DMS153 (cell line): ENCODE measurements at regions not wholly inside any gene's neighbourhood (a gene's known extent, or its start where the extent isn't known, plus 50 kb on each side); places are given as distances from the start of the nearest gene placed in this dataset.
"Not testable (repeated sequence)": the region's sequence is repeated elsewhere in the genome, so short reads cannot be mapped to it uniquely, and the experiment has no call there.

Source experiments
- DNase-seq: peaks from one replicate; lab custom pipeline; 2025; lab: John Stamatoyannopoulos, UW

DNA sequence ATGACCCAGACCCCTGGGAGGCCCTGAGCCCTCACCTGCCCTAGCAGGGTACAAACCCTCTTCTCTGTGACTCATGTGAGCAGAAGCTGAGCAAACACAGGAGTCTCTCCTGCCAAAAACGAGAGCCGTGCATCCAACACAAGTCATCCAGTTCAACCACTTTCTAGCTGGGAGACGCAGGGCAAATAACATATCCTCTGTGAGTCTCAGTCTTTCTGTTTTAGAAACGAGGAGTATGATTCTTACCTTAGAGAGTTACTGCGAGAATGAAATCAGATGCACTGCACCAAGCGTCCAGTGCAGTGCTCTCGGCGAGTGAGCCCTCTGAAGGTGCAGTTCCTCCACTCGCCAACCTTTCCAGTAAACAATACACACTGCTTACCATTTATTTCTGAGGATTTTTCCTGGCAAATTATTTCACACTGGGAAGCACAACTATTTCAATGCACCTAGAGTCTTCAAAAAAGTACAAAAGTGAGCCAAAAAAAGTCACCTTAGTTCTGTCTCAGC lies 331.8 kb upstream of the MYT1L start:
- DNase-seq = peak; percentile 73

DNA sequence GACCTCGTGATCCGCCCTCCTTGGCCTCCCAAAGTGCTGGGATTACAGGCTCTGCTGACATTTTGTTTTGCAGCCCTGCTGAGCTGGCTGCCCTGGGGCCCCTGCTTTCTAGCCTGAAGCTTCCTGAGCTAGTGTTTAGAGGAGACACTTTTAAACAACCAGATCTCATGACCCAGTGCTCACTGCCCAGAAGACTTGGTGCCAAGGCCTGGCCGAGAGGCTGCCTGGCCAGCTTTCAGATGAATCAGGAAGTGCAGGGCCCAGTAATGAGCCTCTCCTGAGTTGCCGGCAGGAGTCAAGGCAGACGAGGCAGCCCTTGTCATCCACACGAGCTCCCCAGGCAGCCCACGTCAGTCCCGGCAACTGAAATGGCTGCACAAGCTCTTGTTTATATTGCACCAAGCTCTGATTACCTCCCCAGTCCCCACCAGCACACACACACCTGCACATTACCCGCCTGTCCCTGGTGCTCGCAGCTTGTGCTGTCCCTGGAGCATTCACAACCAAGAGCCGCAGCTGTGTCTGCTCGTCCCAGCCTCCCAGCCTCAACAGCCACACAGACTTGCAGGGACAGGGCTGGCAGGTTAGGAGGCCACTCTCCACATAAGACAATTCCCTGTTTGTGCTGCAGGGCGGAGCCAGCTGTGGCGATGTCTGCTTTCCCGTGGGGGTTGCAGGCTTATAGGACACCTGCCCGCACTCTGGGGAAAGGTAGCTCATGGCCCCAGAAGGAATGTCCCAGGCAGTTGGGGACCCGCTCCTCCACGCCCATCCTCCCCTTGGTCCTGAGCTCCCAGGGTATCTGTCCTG lies 331.2 kb upstream of the MYT1L start:
- peak; percentile 83 for DNase-seq

DNA sequence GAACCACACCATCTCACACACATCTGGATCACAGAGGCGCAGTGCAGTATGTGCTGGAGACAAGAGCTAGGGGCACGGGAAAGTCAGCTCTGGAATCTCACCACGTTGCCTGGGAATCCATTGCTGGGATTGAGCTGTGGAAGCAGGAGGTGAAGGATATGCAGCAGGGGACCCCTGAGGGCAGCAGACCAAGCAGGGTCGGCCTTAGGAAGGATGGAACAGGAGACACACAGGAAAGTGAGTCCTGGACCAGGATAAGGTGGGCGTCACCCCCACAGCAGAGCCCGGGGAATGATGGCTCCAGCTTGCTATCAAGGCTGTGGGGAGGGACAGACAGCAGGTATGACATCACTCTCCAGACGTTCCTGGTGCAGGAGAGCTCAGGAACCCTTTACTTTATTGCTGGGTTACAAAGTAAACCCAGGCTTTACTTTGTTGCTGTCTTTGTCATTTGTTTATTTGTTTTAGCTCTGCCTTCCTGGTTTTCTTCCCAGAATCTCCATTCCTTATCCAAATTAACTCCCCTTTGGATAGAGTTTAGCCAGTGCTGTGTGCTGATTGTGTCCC lies 329.8 kb upstream of the MYT1L start:
- DNase-seq = peak; percentile 62

DNA sequence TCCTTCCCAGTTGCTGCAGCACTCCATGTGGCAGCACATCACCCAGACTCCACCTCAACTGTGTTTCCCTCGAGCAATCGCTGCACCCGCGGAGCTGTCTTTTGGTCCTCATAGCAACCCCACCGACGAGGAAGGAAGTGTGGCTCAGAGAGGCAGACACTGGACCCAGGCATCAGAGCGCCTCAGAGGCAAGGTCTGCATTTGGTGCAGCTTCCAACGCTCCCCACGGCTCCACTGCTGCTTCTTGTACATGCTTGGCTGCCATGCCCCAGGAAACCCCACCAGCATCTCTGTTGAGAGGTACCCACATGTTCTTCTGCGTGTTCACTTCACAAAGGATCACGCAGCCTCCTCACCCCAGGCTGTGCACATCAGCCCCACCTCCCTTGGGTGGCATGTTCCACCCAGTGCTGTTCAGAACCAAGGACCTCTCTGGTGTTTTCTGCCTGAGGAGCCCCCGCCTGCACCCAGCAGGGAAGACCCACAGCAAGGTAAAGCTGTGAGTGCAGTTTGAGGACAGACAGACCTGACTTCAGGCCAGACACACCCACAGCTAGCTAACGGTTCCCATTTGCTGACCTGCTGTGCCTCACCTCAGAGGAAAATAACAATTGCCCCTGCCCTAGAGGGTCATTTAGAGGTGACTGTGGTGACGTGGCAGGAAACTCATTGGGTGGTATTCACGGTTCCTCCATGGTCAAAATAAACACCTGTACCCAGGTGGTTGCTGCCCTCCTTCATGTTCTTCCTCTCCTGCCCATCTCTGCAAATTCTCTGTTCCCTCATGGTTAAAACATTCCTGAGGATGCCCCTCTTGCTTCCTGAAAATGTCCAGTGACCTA lies 326.3 kb upstream of the MYT1L start:
- DNase-seq = no peak

DNA sequence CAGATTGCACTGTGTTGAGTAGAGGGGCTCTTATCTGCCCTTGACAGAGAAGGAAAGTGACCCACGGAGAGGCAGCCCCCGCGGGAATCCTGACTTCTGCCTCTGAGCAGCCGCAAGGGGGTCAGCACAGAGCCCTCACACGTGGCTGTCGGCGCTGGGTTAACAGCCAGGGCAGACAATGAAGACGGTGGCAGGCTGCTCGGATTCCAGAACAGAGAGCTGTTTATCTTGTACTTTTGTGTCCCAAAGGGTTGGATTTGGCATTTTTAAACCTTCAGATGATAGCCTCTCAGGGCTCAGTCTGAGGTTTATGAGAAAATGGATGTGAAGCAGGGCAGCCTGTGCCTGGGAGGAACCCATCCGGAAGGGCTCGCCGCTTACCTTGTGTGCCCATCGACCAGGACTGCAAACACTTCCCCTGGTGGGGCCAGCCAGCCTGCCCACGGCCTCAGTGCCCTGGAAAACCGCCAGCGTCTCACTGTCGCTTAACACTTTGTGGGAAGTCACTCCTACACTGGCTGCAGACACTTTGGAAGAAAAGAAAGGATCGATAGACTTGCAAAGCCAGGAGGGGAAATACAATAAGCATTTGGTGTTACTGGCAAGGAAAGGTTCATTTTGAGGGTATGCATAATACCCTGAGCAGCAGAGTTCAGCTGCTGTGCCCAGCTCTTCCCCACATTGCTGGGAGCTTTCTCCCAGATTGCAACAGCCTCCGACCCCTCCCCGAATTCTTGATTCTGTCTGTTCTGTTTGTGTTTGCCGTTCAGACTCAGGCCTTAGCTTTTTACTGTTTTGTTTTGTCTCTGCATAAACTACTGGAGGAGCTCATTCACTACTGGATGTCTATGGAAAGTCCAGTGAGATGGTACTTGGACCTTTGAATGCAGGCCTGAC lies 325.3 kb upstream of the MYT1L start:
- DNase-seq = no peak

DNA sequence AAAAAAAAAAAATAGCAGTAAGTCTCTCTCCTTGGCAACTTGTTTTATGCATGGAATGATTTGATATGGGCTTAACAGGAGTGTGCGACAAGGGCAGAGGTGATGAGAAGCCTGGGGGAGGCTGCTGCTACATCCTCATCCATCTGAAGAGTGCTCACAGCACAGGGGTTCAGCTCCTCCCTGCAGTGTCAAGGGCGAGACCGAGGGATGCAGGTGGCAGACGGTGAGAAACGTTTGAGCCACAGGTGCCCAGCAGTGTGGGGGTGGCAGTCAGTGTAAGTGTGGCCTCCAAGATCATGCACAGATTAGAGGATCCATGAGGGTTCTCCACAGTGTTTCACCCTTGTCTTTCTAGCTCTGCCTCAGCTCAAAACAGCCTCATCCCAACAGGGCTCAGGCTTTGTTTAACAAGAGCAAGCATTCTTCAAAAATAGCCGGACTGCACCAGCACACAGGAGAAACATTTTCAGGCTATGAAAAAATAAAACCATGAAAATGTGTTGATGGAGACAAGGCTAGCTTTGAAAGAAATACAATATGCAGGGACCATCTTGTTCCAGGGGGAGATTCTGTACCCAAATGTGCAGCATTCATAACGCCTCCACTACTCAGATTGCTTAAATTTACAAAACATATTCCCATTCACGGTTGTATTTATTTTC lies 324.5 kb upstream of the MYT1L start:
- no peak for DNase-seq

DNA sequence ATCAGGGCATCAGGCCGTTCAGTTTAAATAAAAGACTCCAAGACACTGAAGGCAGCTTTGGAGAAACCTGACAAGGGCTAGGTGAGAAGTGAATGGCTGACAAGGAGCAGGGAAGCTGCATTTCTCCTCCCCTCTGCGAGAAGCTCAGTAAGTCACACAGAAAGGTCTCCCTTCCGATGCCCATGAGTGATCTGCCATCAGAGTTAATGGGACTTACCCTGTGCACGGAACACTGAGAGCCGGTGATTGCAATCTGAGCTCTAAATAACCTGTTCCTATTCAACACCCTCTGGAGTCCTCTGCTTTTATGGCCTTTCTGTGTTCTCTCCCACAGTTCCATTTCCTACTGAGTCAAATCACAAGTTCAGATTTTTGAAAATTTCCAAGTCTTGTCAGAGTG lies 322.2 kb upstream of the MYT1L start:
- no peak for DNase-seq

DNA sequence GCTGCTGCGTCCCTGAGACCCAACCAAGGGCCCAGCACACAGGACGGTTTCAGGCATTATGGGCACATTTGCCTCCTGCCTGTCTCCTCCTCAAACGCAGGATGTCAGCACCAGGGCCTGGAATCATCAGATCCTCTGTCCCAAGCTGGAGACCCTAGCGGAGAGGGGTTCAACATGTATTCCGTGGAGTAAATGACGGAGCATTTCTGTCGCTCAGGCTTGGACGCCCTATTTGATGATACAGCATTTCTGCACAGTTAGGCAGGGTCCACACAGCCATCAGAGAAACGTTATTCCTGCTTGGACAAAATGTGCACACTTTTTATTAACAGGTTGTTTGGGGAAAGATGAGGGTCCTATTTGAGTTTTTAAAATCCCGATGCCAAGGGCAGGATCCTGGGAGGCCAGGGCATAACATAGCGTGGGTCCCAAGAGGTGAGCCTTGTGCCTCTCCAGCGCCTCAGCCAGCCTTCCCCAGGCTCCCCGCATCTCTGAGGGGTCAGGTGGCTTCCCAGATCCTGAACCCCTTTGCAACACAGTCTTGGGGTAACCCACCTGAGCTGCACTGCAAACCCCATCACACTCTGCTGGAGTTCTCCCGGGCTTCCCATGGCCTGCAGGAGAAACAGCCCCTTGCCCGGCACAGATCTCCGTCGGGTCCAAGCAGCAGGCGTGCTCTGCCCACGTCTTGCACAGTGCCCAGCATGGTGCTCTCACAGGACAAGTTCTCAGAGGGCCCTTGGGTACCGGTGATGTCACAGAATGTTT lies 319.7 kb upstream of the MYT1L start:
- no peak for DNase-seq

DNA sequence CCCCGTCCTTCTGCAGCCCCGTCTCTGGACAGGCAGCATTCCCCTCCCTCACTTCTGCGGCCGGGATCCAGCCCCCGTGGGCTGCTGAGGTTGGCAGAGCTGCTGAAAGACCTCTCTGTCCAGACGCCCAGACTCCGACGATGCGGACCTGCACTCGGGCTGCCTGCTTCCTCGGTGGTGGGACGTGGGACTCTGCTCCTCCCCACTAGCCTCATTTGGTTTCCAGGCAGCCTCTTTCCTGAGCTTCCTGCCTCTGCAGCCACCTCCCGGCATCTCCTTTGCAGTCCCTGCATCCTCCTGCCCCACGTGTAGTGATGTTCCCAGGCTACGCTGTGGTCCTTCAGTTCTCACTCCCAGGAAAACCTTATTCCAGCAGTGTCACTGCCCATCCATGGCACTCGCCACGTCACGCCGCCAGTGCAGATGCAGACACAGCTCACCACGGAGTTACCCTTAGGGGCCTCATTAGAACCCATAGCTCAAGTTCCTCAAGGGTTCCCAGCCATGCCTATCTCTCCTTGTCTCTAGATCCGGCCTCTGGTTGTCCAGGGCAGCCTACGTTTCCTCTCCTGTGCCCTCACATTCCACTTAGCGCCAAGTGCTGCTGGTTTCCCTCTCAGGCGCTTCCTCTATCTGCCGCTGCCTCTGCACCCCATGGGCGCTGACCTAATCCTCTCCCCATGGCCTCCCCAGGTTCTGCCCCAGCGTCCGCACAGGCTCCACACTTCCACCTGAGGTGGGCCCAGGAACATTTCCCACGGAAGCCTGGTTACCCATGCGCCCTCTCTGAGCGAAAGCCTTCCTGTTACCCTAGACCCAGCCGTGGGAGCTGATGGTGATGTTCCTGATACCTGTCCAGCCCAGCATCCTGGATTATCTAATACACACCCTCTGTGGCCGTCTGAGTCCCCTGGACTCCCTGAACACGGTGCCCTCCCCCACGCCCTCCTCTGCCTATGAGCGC lies 318.3 kb upstream of the MYT1L start:
- DNase-seq = no peak

DNA sequence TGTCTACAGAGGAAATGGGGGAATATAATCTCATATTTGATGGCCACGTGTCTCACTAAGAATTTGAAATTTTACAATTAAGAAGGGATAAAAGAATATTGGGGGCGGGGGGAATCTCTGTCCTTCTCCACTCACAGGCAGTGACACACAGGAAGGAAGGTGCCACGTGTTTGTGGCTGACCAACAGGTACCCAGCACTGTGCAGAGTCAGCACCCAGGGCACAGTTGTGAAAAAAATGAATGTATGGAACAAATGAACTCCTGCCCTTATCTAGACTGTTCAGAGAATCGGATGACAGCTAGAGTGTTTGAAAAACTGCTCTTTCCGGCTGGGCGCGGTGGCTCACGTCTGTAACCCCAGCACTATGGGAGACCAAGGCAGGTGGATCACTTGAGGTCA lies 317.0 kb upstream of the MYT1L start:
- no peak for DNase-seq

DNA sequence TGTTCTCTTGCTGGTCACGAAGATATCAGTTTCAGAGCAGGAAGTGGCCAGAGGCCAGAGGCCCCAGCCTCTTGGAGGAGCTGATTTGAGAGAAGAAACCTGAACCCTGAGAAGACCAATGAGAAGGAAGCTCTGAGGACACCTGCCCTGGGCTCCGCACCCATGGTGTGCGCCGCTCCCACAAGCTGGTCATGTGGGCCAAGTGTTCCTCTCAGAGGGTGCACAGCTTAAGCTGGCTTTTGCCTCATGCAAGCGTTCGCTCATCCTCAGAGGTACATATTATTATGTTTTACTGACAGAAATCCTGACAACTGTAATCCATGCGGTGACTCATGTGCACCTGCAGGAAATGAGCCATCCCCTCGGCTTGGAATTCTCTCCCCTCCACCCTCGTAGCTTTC lies 316.1 kb upstream of the MYT1L start:
- DNase-seq = no peak

DNA sequence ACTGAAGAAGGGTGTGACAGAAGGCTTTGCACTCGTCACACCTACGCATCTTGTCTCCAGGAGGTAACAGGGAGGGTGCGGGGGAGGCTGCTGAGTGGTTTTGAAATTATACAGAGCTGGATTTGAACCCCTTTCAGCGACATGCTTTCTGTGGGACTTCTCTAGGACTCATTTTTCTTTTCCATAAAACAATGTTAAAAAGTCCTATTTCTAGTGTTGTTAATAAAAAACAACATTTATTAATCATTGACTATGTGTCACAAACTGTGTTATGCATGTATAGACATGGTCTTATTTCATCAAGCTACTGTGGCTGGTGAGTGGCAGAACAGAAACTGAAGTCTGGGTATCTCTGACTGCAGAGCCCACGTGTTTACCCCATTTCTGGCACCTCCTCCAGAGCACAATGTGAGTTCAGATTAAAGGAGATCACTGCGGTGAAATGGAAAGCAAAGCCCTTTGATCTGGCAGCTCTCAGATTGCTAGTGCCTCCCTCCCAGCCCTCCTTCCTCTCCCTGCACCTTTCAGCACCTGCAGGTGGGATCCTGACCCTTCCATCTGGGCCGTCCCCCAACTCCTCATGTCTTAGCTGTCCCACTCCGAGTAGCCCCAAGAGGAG lies 315.5 kb upstream of the MYT1L start:
- no peak for DNase-seq

DNA sequence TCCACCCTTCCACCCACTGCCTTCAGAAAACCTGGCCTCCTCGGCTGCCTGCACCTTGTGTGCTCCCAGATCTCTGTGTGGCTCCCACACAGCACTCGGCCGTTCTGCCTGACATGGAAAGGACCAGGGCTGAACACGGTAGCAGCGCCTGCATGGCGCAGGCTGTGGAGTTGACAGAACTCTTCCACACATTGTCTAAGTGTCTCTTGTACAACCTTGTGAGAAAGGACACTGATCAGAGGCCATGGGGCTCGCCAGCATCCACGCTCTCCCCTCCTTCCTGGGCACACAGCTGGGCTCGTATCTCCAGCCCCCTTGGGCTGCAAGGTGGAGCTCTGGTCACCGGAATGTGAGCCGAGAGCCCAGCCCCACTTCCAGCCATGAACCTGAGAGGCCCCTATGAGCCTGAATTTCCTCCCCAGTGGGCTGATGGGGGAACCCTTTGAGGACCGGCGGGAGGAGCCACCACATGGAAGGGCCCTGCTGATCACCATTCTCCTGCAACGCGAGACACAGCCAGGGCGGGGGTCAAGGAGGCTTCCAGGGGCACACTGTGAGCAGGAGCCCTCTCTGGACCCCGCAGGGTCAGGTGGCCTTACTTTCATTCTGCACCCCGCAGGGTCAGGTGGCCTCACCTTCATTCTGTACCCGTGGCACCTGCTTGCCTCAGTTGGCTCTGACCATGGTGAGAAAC lies 314.2 kb upstream of the MYT1L start:
- DNase-seq = no peak

DNA sequence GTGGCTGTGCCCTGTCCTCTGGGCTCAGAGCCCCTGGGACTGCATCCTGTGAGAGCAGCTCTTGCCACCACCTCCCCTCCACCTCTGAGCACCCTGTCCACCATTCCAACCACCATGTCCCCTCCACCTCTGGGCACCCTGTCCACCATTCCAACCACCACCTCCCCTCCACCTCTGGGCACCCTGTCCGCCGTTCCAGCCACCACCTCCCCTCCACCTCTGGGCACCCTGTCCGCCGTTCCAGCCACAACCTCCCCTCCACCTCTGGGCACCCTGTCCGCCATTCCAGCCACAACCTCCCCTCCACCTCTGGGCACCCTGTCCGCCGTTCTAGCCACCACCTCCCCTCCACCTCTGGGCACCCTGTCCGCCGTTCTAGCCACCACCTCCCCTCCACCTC lies 313.7 kb upstream of the MYT1L start:
- DNase-seq = not testable (repeated sequence)

DNA sequence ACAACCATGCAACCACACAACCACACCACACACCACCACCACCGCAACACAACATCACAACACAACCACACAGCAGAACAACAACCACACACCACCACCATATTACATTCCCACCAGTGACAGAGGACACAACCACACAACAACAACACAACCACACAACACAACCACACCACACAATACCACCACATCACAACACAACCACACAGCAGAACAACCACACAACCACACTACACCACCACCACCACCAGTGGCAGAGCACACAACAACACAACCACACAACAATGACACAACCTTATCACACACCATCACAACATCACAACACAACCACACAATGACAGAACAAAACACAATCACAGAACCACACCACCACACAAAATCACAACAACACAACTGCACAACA lies 313.0 kb upstream of the MYT1L start:
- no peak for DNase-seq

DNA sequence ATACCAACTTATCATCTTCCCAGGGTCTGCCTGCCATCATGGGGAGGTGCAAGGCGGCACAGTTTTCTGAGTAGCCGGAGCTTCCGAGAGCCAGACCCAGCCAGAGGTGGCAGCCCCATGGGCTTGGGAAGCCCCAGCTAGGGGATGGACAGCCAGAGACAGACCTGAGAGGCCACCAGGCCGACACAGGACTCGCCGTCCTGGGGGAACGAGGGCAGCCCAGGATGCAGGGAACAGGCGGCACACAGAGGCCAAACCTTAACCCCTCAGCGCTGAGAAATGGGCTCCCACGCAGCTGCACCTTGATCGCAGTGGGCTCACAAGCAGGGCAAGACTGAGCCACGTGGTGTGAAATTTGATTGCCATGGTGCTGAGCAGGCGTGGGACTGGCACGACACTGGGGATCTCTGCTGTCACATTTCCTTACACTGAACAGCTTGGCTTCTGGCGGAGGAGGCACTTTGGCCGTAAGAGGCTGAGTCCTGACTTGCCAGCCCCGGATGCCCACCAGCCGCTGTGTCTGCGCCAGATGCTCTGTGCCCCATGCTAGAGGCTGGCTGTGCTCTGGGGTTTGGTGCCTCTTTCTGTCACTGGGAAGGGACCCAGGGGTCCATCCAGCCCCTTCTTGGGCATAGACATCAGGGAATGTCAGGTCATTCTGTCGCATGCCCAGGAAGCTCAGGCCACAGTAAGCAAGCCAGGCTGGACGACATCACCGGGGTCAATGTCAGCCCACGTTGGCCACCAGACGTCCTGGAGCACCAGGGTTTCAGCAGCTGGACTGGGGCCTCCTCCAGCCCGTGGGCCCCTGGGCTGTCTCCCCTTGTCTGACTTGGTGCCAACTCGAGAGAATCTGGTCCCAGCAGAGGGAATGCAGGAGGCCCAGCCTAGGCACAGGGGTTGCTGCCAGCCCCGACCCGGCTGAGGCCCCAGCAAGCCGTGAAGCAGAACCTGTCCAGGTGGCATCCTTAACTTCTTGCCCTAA lies 312.1 kb upstream of the MYT1L start:
- DNase-seq = no peak
